Activated naive CD4-positive, alpha-beta T cell treated with anti-CD3 and anti-CD28 coated beads, Interleukin-2, amount 50 U/mL, for 24 hours (primary cell): ENCODE measurements at regions not wholly inside any gene's neighbourhood (a gene's known extent, or its start where the extent isn't known, plus 50 kb on each side); places are given as distances from the start of the nearest gene placed in this dataset.
"Not testable (repeated sequence)": the region's sequence is repeated elsewhere in the genome, so short reads cannot be mapped to it uniquely, and the experiment has no call there.

Experiments
- H3K27ac Mint-ChIP-seq: one replicate; pipeline ENCODE4 v1.8.0; 2021; ENCODE audit warnings: mild to moderate bottlenecking, mixed read lengths
- H3K27me3 Mint-ChIP-seq: one replicate; pipeline ENCODE4 v1.8.0; 2021; ENCODE audit warnings: mixed read lengths
- H3K36me3 Mint-ChIP-seq: one replicate; pipeline ENCODE4 v1.8.0; 2021; ENCODE audit warnings: mixed read lengths
- H3K4me1 Mint-ChIP-seq: one replicate; pipeline ENCODE4 v1.8.0; 2021; ENCODE audit warnings: mixed read lengths
- H3K4me3 Mint-ChIP-seq: one replicate; pipeline ENCODE4 v1.8.0; 2021; ENCODE audit warnings: mild to moderate bottlenecking, mixed read lengths
- H3K9me3 Mint-ChIP-seq: one replicate; pipeline ENCODE4 v1.8.0; 2021; ENCODE audit warnings: mixed read lengths

DNA sequence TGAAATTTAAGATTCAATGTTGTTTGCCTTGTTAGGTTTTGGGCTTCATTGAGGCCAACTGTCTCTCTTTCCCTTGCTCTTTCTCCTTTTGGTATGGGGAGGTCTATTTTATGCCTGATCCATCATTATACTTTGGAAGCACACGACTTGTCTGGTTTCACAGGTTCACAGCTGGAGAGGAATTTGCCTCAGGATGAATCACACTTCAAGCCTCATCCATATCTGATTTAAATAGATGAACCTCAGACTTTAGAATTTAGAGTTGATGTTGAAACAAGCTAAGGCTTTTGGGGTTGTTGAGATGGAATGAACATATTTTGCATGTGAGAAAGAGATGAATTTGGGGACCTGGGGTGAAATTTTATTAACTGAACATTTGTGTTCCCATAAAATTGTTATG, 150.5 kb upstream of the IGFBP3 start:
- no peaks in the 10 kb centered on the region for H3K36me3 Mint-ChIP-seq
- no peaks in the 10 kb centered on the region for H3K4me1 Mint-ChIP-seq
- no peaks in the 10 kb centered on the region for H3K9me3 Mint-ChIP-seq
- H3K27me3 Mint-ChIP-seq: no peaks in the 10 kb centered on the region
- H3K27ac Mint-ChIP-seq: no peak overlapping the region
- H3K4me3 Mint-ChIP-seq: no peak overlapping the region

DNA sequence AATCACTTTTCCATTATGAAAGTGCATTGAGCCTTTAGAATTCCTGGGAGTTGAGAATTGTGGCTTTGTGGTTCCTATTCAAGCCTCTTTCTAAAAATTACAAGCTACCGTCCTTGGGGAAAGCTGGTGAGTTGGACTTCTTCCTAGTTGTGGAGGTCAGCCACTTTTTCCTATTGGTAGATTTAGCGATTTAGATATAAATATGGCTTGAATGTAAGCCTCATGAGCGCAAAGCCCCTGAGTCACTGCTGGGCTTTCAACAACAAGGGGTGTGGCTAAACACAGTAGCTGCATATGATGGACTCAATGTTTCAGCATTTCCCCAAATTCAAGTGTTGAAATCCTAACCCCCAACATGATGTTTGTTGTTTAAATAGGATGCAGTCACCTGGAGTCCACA, 150.0 kb upstream of the IGFBP3 start:
- no peaks in the 10 kb centered on the region for H3K9me3 Mint-ChIP-seq
- H3K4me1 Mint-ChIP-seq: no peaks in the 10 kb centered on the region
- H3K27me3 Mint-ChIP-seq: no peaks in the 10 kb centered on the region
- no peak overlapping the region for H3K4me3 Mint-ChIP-seq
- no peaks in the 10 kb centered on the region for H3K36me3 Mint-ChIP-seq
- no peak overlapping the region for H3K27ac Mint-ChIP-seq

DNA sequence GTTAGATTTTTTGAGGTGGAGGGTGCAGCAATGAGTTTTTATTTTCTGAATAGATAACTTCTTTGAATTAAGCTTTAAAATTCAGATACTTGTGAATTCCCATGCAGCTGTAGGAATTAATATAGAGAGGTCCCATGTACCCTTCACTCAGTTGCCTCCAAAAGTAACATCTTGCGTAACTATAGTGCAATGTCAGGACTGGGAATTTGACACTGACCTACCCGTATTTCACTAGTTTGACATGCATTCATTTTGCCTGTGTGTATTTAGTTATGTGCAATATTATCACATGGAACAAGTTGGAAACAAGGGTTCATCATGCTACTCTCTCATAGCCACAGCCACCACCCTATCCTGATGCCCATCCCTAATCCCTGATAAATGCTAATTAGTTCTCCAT, 147.1 kb upstream of the IGFBP3 start:
- peaks cover under 1% of the 10 kb centered on the region for H3K9me3 Mint-ChIP-seq
- H3K36me3 Mint-ChIP-seq: no peaks in the 10 kb centered on the region
- H3K4me3 Mint-ChIP-seq: no peak overlapping the region
- no peaks in the 10 kb centered on the region for H3K27me3 Mint-ChIP-seq
- H3K4me1 Mint-ChIP-seq: no peaks in the 10 kb centered on the region
- no peak overlapping the region for H3K27ac Mint-ChIP-seq

DNA sequence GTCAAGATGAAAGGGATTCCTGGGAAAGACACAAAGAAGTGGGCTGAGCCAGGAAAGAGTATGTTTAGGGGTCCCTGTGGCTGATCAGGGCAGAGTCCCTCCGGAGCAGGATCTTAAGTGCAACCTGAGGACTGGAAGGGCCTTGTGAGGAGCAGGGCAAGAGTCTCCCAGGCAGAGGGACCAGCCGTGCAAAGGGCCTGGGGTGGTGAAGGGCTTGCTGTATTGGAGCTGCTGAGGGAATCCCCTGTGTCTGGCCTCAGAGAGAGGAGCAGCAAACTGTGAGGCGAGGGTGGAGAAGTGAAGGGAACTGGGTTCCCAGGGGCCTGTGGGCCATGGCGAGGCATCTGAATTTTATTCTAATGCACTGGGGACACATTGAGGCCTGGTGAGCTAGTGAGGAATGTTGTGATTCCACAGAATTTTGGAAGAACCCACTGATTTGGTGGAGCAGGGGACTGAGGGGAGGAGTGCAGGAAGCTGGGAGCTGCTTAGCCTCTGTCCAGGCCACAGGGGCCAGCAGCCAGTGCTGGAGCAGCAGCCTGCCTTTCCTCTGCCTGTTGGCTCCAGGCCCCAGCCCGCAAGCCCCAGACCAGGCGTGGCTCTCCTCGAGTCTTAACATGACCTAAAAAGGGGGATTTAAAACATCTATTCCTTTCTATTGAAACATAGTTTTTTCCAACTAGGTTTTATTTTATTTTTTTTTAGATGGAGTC, 138.4 kb upstream of the IGFBP3 start:
- H3K9me3 Mint-ChIP-seq: peaks cover 4% of the 10 kb centered on the region
- H3K27me3 Mint-ChIP-seq: no peaks in the 10 kb centered on the region
- H3K4me1 Mint-ChIP-seq: no peaks in the 10 kb centered on the region
- H3K4me3 Mint-ChIP-seq: no peak overlapping the region
- H3K27ac Mint-ChIP-seq: no peak overlapping the region
- H3K36me3 Mint-ChIP-seq: no peaks in the 10 kb centered on the region

DNA sequence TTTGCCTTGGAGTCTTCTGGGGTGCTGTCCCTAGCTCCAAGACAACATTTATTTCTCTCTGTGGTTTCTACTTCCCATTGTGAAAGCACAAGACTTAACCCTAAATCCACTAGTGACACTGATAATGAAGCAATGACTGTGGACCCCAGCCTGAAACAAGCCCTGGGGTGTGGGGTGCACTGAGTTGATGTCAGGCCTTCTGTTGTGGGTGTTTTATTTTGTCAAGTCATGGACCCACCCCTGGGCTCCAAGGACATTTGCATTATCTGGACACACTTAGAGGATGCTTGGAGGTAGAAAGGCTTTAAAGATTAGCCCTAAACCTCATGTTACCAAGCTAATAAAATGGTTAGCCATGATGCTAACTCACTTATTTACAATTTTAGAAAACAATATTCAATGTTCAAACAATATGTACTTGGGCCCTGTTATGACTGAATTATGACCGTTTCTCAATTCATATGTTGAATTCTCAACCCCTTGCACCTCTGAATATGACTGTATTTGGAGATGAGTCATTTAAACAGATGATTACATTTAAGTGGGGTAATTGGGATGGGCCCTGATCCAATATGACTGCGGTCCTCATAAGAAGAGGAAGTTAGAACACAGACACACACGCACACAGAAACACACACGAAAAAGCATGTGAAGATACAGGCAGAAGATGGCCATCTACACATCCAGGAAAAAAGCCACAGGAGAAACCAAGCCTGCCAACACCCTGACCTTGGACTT, 137.2 kb upstream of the IGFBP3 start:
- H3K4me1 Mint-ChIP-seq: no peaks in the 10 kb centered on the region
- no peak overlapping the region for H3K4me3 Mint-ChIP-seq
- no peak overlapping the region for H3K27ac Mint-ChIP-seq
- H3K9me3 Mint-ChIP-seq: peaks cover 4% of the 10 kb centered on the region
- no peaks in the 10 kb centered on the region for H3K36me3 Mint-ChIP-seq
- H3K27me3 Mint-ChIP-seq: no peaks in the 10 kb centered on the region

DNA sequence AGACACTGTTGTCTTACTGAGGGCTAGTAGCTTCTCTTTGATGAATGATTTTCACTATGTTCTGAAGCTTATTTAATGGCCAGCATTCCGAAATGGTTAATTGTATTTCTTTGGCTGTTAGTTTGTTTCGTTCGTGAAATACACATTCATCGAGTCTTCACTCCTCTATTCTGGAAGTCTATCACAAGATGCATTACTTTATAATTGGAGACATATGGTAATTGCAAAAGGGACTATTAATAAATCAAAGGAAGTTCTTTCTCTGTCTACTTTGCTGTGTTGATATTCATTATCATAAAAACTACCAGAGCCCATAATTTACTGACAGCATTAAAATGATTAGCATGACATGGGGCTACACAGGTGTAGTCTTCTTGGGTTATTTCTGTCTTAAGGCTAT, 133.8 kb upstream of the IGFBP3 start:
- no peaks in the 10 kb centered on the region for H3K4me1 Mint-ChIP-seq
- H3K36me3 Mint-ChIP-seq: no peaks in the 10 kb centered on the region
- no peak overlapping the region for H3K4me3 Mint-ChIP-seq
- no peak overlapping the region for H3K27ac Mint-ChIP-seq
- H3K9me3 Mint-ChIP-seq: no peaks in the 10 kb centered on the region
- no peaks in the 10 kb centered on the region for H3K27me3 Mint-ChIP-seq

DNA sequence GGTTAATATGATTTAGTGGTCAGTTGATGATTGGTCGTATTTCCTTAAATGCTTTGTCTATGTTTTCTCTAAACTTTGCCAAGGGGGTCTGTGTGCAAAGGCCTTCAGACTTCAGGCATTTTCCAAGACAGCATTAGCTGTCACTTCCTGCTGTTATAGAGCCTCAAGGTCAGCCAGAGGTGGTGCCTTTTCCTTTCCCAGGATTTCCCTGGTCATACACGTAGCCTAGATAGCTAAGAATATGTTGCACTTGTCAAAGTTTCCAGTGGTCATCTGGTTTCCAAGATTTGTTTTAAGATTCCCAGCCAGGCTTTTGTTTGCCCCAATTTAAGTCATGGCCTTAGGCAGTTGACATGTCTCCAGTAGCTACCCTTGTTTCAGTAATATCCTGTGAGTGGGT, 133.2 kb upstream of the IGFBP3 start:
- H3K36me3 Mint-ChIP-seq: no peaks in the 10 kb centered on the region
- no peak overlapping the region for H3K27ac Mint-ChIP-seq
- H3K9me3 Mint-ChIP-seq: no peaks in the 10 kb centered on the region
- no peaks in the 10 kb centered on the region for H3K27me3 Mint-ChIP-seq
- H3K4me3 Mint-ChIP-seq: no peak overlapping the region
- no peaks in the 10 kb centered on the region for H3K4me1 Mint-ChIP-seq

DNA sequence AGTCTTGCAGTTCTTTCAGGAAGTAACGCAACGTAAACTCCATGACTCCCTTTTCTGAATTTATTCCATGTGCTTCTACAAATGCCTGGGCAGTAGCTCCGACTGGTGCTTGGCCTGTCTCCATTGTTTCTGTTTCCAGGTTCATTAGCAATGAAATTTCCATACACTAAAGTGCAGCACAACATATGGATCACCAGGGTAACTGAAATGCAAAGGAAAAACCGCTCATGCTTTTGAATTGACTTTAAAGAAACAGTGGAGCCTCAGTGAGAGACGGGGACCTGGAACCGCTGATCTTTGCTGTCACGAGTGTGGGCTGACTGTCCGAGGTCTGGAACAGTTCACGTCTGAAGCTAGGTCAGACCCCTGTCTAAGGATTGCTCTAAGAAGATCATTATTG, 126.5 kb upstream of the IGFBP3 start:
- Mint-ChIP-seq H3K36me3 (no peaks in the 10 kb centered on the region), H3K4me3 (no peak overlapping the region), H3K4me1 (no peaks in the 10 kb centered on the region), H3K9me3 (no peaks in the 10 kb centered on the region), H3K27me3 (no peaks in the 10 kb centered on the region), H3K27ac (no peak overlapping the region)

DNA sequence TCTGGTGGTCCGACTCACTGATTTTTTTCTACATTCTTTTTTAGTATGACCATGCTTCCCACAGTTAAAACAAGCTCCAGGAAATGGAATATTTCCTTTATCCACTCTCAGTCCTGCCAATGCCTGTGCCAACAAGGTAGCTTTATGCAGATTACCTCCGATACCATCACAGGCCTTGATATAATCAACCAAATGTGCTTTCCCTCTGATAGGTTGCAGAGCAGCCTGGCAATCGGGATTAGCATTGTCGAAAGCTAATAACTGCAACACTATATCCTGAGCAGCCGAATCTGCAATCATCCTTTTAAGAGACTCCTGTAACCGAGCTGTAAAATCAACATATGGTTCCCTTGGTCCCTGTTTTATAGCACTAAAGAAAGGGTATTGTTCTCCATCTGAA, 122.3 kb upstream of the IGFBP3 start:
- H3K4me3 Mint-ChIP-seq, H3K36me3 Mint-ChIP-seq, H3K4me1 Mint-ChIP-seq, H3K27me3 Mint-ChIP-seq, H3K27ac Mint-ChIP-seq, H3K9me3 Mint-ChIP-seq: not testable (repeated sequence)

DNA sequence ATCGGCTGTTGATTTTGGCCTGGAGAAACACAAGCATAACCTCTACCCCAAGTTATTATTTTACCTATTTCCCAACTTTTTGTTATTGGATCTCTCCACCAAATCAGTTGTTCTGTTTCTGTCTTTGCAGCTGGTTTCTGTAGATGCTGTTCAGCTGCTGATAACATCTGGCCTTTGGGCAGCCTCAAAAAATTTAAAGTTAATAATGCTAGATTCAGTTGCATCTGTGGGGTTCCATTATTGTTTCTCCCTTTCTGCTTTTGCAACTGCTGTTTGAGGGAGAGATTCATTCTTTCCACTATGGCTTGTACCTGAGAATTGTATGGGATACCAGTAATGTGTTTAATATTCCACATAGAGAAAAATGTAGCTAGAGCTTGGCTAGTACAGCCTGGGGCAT, 118.7 kb upstream of the IGFBP3 start:
- H3K9me3 Mint-ChIP-seq, H3K27me3 Mint-ChIP-seq, H3K27ac Mint-ChIP-seq, H3K4me1 Mint-ChIP-seq, H3K36me3 Mint-ChIP-seq, H3K4me3 Mint-ChIP-seq: not testable (repeated sequence)

DNA sequence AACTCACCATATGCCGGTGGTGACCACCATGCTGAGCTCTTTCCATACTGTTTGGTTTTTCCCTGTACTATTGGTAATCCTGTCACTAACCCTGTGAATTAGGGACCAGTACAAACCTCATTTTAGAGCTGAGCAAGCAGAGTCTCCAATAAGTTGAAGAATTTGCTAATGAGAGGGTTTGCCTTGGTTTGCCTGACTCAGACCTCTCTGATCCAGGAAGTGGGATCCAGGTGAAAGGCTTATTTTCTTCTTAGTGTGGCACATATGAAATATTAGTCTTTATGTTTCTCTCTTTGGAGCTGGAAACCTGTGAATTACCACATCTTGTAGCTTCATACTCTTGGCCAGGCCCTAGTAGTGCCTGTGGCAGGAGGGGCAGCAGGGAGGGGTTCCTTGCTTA, 114.1 kb upstream of the IGFBP3 start:
- Mint-ChIP-seq H3K27me3 (peaks cover 2% of the 10 kb centered on the region), H3K9me3 (no peaks in the 10 kb centered on the region), H3K36me3 (no peaks in the 10 kb centered on the region), H3K4me3 (no peak overlapping the region), H3K4me1 (no peaks in the 10 kb centered on the region), H3K27ac (no peak overlapping the region)

DNA sequence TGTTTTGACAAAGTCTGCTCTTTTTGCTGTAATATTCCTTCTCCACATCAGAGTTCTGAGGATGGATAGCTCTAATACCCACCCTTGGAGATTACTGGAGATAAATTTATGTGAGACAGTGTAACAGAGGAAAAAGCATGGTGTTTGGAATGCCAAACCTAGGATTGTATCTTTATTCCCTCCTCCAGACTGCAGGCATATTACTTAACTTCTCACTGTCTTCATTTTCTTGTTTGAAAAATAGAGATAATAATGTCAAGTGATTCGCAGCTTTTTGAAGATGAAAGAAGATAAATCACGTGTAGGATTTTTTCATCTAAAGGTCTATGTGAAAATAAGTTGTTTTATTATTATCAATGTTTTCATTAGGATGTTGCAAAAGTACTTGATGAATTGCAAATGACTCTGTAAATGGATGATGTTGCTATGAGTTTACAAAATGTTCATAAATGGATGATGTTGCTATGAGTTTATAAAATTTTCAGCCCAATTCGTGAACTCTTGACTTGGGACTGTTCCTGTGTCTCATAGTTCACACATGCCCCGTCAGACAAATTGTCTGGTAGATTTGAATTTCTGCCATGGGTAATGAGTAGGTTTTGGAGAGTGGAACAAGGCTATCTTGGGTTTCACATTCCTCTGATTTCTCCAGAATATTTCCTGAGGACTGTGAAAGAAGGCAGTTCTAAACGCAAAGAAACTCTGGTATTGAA, 113.1 kb upstream of the IGFBP3 start:
- Mint-ChIP-seq H3K27ac (no peak overlapping the region), H3K27me3 (peaks cover 2% of the 10 kb centered on the region), H3K36me3 (no peaks in the 10 kb centered on the region), H3K4me1 (no peaks in the 10 kb centered on the region), H3K9me3 (no peaks in the 10 kb centered on the region), H3K4me3 (no peak overlapping the region)

DNA sequence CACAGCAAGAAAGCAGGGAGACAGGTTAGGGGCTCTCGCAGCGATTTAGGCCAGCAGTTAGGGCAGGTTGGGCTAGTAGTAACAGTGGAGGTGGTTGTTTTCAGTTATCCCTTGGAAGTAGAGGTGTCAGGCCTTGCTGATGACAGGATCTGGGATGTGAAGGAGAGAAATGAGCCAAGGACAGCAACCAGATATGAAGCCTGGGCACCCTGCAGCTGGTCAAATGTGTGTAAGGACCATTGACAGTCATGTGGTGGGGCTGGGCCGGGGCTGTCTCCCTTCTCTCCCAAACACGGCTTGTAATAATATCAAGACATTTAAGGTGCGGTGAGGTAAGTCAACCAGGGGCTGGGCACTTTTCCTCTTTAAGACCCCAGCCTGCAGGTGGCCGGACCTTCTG, 112.5 kb upstream of the IGFBP3 start:
- peaks cover 2% of the 10 kb centered on the region for H3K27me3 Mint-ChIP-seq
- H3K4me3 Mint-ChIP-seq: no peak overlapping the region
- no peaks in the 10 kb centered on the region for H3K9me3 Mint-ChIP-seq
- no peak overlapping the region for H3K27ac Mint-ChIP-seq
- H3K4me1 Mint-ChIP-seq: no peaks in the 10 kb centered on the region
- no peaks in the 10 kb centered on the region for H3K36me3 Mint-ChIP-seq

DNA sequence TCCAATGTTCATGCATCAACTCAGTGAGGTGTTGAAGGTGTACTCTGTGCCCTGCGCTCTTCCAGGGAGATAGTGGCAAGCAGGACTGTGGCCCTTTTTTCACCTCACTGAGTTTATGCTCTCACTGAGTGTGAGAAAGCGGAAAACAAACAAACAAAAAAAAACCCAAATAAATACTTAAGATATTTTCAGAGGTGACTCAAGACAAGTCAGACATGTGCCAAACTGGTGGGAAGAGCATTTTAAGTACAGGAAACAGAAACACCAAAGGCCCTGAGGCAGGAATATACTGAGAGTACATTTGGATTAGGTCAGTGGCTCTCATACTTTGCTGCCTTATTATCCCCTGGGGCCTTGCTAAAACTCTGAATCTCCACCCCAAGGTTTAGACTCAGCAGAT, 111.9 kb upstream of the IGFBP3 start:
- Mint-ChIP-seq H3K4me3 (no peak overlapping the region), H3K36me3 (no peaks in the 10 kb centered on the region), H3K9me3 (no peaks in the 10 kb centered on the region), H3K27ac (no peak overlapping the region), H3K27me3 (peaks cover 2% of the 10 kb centered on the region), H3K4me1 (no peaks in the 10 kb centered on the region)

DNA sequence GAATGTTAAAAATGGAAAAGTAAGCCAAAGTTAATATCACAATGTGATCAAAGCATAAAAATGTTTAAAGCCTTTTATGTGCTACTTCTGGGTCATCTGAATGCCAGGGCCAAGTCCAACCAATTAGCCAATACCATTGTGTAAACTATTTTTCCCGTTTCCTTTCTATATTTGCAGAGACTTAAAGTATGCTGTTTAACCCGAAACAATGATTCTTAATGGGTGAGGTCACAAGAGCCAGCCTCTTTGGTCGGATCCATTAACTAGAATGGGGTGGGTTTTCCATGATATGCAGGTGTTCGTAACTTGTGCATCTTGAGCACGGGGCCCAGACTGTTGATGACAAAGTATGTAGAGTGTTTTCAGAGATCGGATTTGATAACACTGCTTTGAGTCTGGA, 111.3 kb upstream of the IGFBP3 start:
- Mint-ChIP-seq H3K27ac (no peak overlapping the region), H3K4me1 (no peaks in the 10 kb centered on the region), H3K9me3 (no peaks in the 10 kb centered on the region), H3K27me3 (peaks cover 2% of the 10 kb centered on the region), H3K4me3 (no peak overlapping the region), H3K36me3 (no peaks in the 10 kb centered on the region)

DNA sequence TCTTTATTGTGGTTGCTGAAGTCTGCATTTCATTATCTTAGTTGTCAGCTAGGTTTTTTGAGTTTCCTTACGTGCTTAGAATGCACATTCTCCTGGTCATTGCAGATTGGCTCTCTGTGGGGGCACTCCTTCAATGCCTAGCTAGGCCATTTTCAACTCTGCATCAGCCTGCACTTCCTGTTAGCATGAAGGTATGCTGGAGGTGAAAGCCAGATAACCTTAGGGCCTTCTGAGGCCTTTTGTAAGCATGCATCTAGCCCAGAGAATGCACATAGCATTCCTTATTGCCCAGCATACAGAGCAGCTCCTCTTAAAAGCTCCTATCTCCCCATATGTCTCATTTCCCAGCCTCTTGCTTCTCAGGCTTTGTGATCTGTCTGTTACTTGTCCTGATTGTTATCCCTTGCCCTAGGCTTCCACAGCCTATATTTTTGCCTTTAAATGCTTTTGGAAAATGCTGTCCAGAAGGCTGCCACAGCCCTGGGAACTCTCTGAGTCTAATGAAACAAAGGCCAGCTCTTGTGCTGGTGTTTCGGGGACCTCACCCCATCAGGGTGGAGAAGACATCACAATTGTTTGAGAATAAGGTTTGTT, 108.1 kb upstream of the IGFBP3 start:
- H3K4me3 Mint-ChIP-seq: no peak overlapping the region
- H3K27ac Mint-ChIP-seq: no peak overlapping the region
- no peaks in the 10 kb centered on the region for H3K4me1 Mint-ChIP-seq
- H3K9me3 Mint-ChIP-seq: no peaks in the 10 kb centered on the region
- H3K36me3 Mint-ChIP-seq: no peaks in the 10 kb centered on the region
- peaks cover 2% of the 10 kb centered on the region for H3K27me3 Mint-ChIP-seq
